Stomach (tissue), 8 donors: ENCODE measurements at regions not wholly inside any gene's neighbourhood (a gene's known extent, or its start where the extent isn't known, plus 50 kb on each side); places are given as distances from the start of the nearest gene placed in this dataset.

ENCODE experiments used
- DNase-seq, 2 donors: peaks; one replicate each; pipeline versions ENCODE4 v3.0.0 to v3.0.0-alpha.2; 2013 to 2019
- H3K27ac ChIP-seq, 5 donors: fragments of 200-600 bp in 4 of 5; sonication (generic) in 4 of 5; one replicate each; pipeline ENCODE4 v1.5.1; 2013 to 2019; ENCODE audit warnings: mild to moderate bottlenecking in 1 of 5, moderate library complexity in 1 of 5
- H3K27me3 ChIP-seq, 3 donors: fragments of 200-600 bp; sonication (generic); one replicate each; pipeline ENCODE4 v1.5.1; 2017 to 2019; ENCODE audit warnings: mixed run types in 1 of 3
- H3K36me3 ChIP-seq, 4 donors: fragments of 200-600 bp; sonication (generic); 1 replicate in 3 of 4; 2 replicates in 1 of 4; pipeline ENCODE4 v1.5.1; 2016 to 2019
- H3K4me1 ChIP-seq, 4 donors: fragments of 200-600 bp; sonication (generic); one replicate each; pipeline ENCODE4 v1.5.1; 2016 to 2019
- H3K4me3 ChIP-seq, 4 donors: fragments of 200-600 bp; sonication (generic) in 3 of 4; one replicate each; pipeline ENCODE4 v1.5.1; 2016 to 2019; ENCODE audit warnings: mild to moderate bottlenecking in 1 of 4
- H3K9me3 ChIP-seq, 4 donors: fragments of 200-600 bp; sonication (generic); one replicate each; pipeline ENCODE4 v1.5.1; 2016 to 2019
- CTCF ChIP-seq, 7 experiments: fragments of 450-650 bp in 4 of 7; fragments of 200-600 bp in 3 of 7; sonication (generic) in 3 of 7; IDR thresholded peaks; one replicate each; pipeline ENCODE4 v1.5.1; 2016 to 2019; ENCODE audit warnings: antibody characterized with exemption in 7 of 7, control low read depth in 2 of 7, mild to moderate bottlenecking in 1 of 7
- EP300 ChIP-seq: sonication (generic); formaldehyde crosslinking; IDR thresholded peaks from one replicate; pipeline ENCODE4 v1.6.1; 2017; ENCODE audit warnings: antibody characterized with exemption
- POLR2A ChIP-seq, 4 donors: fragments of 450-650 bp; IDR thresholded peaks; one replicate each; pipeline ENCODE4 v1.6.1; 2016; ENCODE audit warnings: antibody characterized with exemption in 4 of 4, control low read depth in 2 of 4, mild to moderate bottlenecking in 1 of 4, moderate library complexity in 1 of 4
- POLR2AphosphoS5 ChIP-seq, 3 donors: sonication (generic); formaldehyde crosslinking; IDR thresholded peaks; one replicate each; pipeline ENCODE4 v1.6.1; 2016; ENCODE audit warnings: antibody characterized with exemption in 3 of 3
- WGBS, 5 donors: extraction: QIAGEN DNeasy Blood & Tissue Kit in 3 of 5; methylation state at CpG; one replicate each; pipeline versions ENCODE4 v1.1.5 to v1.1.7; 2013 to 2018; 5-methylcytosine and 5-hydroxymethylcytosine counted together
- intact Hi-C: fragments of 100-400 bp; cut with DNase I; formaldehyde crosslinking; loops from one replicate; pipeline ENCODE4 v1.15.1; 2023; ENCODE audit warnings: low total_unique reads
- donor health status: healthy with polysubstance abuse.
- donor health status: Bipolar disorder and iron deficiency.
- donor health status: healthy.

GRCh38 chr6:166738386-166739116 is 111.5 kb upstream of the RPS6KA2 start:
- TF ChIP-seq POLR2A (IDR thresholded peaks at IDR 0.05) (no peak), POLR2AphosphoS5 (IDR thresholded peaks at IDR 0.05) (no peak), CTCF (IDR thresholded peaks at IDR 0.05) (no peak)
- intact Hi-C loops = no loop called here
- DNase-seq = no peak
- WGBS, 5 donors = 65 to 86% (median 77%) methylated on average over 7 of the region's 7 CpGs
- Histone ChIP-seq H3K27me3 (no peaks in the 10 kb centered on the region), H3K9me3 (no peaks in the 10 kb centered on the region), H3K36me3 (no peaks in the 10 kb centered on the region), H3K27ac (no peak overlapping the region), H3K4me3 (no peak overlapping the region), H3K4me1 (peaks cover 0 to 28% (median 9%) of the 10 kb centered on the region in 4 donors)

DNA sequence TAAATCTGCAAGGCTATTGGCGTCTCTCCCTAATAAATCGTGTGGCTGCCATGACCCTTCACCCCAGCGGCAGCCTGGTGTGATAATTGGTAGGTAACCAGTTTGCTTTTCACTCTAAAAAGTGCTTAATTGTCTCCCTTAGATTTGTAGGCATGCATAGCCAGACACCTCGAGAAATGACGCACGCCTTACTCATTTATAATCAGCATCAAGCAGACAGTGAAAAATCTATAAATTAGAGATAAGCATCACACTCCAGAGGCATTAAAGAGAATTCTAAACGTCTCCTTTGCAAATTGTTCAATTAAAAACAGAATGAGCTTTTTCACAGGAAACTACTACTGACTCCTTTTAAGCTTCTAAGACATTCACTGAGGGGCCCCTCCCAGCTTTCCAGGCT is 110.2 kb upstream of the RPS6KA2 start:
- H3K36me3 ChIP-seq = no peaks in the 10 kb centered on the region

DNA sequence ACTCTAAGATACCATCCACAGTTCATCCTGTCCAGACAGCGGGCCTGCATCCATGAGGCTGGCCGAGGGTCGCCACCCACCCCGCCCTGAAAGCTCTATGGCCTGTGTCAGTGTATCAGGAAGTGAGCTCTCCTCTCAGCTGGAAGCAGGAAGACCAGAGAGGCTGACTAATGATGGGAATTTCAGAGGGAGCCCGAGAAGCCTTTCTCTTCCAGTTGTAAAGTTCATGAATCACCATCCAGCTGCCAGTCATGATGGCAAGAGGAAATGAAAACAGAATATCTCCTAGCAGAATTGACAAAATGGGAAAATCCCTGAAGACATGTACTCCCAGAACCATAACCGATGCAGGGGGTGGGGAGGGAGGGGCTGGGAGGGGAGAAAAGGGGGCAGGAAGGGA is 109.6 kb upstream of the RPS6KA2 start:
- intact Hi-C loops = no loop called here
- TF ChIP-seq POLR2A (IDR thresholded peaks at IDR 0.05) = no peak
- no peak for TF ChIP-seq EP300
- no peak for TF ChIP-seq POLR2AphosphoS5 (IDR thresholded peaks at IDR 0.05)
- TF ChIP-seq CTCF (IDR thresholded peaks at IDR 0.05) = no peak
- WGBS, 5 donors = 64 to 74% (median 65%) methylated on average over 6 of the region's 6 CpGs

More for the DNA sequence above, 110.2 kb upstream of the RPS6KA2 start:
- peaks cover 0 to 28% (median 9%) of the 10 kb centered on the region in 4 donors for H3K4me1 ChIP-seq
- no peak overlapping the region for H3K27ac ChIP-seq
- 33 to 66% (median 54%) methylated on average over 7 of the region's 7 CpGs for WGBS, 5 donors
- TF ChIP-seq POLR2AphosphoS5 (IDR thresholded peaks at IDR 0.05) (no peak), CTCF (IDR thresholded peaks at IDR 0.05) (no peak), POLR2A (IDR thresholded peaks at IDR 0.05) (no peak), EP300 (no peak)
- H3K9me3 ChIP-seq = no peaks in the 10 kb centered on the region
- intact Hi-C loops = no loop called here
- no peaks in the 10 kb centered on the region for H3K27me3 ChIP-seq
- H3K4me3 ChIP-seq = no peak overlapping the region
- DNase-seq = no peak

DNA sequence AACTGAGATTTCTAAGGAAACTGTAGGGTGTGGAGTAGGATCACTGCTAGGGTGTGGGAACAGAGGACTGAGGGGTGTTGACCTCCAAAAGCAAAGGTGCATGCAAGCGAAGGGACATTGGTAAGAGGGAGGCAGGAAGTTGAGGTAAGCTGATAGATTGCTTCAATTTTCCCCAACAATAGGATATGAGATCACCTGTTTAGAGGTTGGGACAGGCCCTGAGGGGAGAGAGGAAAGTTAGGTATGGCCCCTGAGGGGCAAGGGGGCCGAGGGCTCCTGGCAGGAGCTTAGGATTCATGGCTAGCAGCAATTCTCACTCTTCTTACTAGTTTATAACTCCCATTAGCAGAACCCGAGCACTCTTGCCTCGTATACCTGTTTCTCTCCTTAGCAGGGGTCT is 106.8 kb upstream of the RPS6KA2 start:
- 44 to 83% (median 80%) methylated on average over 4 of the region's 4 CpGs for WGBS, 5 donors
- Histone ChIP-seq H3K4me1 (peaks cover 0 to 16% (median 4%) of the 10 kb centered on the region in 4 donors), H3K27me3 (no peaks in the 10 kb centered on the region), H3K27ac (no peak overlapping the region), H3K36me3 (no peaks in the 10 kb centered on the region), H3K9me3 (no peaks in the 10 kb centered on the region), H3K4me3 (no peak overlapping the region)
- no peak for TF ChIP-seq POLR2AphosphoS5 (IDR thresholded peaks at IDR 0.05)
- no peak for TF ChIP-seq CTCF (IDR thresholded peaks at IDR 0.05)
- no peak for TF ChIP-seq POLR2A (IDR thresholded peaks at IDR 0.05)
- TF ChIP-seq EP300 = no peak
- intact Hi-C loops = no loop called here
- DNase-seq = no peak

More for the DNA sequence above, 109.6 kb upstream of the RPS6KA2 start:
- Histone ChIP-seq H3K4me3 (no peak overlapping the region), H3K9me3 (no peaks in the 10 kb centered on the region), H3K27me3 (no peaks in the 10 kb centered on the region), H3K36me3 (no peaks in the 10 kb centered on the region), H3K27ac (no peak overlapping the region), H3K4me1 (peaks cover 0 to 28% (median 9%) of the 10 kb centered on the region in 4 donors)
- DNase-seq = no peak
